Neuronal stem cell (in vitro differentiated cells): ENCODE measurements at regions not wholly inside any gene's neighbourhood (a gene's known extent, or its start where the extent isn't known, plus 50 kb on each side); places are given as distances from the start of the nearest gene placed in this dataset.

Source experiments
- DNase-seq: peaks from one replicate; pipeline ENCODE4 v3.0.0-alpha.2; 2013; ENCODE audit warnings: low spot score
- H2AFZ ChIP-seq: one replicate; pipeline ENCODE4 v1.6.1; 2013; ENCODE audit warnings: mild to moderate bottlenecking, low read length, inconsistent platforms
- H2AK5ac ChIP-seq: 2 replicates; pipeline ENCODE4 v1.6.1; 2013; ENCODE audit warnings: low read depth, mild to moderate bottlenecking, inconsistent platforms, low read length, moderate library complexity, mixed read lengths
- H2BK120ac ChIP-seq: 2 replicates; pipeline ENCODE4 v1.6.1; 2013; ENCODE audit warnings: low read depth, mild to moderate bottlenecking, inconsistent platforms, low read length, moderate library complexity, mixed read lengths
- H2BK12ac ChIP-seq: one replicate; pipeline ENCODE4 v1.6.1; 2013; ENCODE audit warnings: low read length, inconsistent platforms
- H2BK15ac ChIP-seq: 2 replicates; pipeline ENCODE4 v1.6.1; 2013; ENCODE audit warnings: mild to moderate bottlenecking, low read length, inconsistent platforms, mixed read lengths
- H2BK5ac ChIP-seq: one replicate; pipeline ENCODE4 v1.6.1; 2013; ENCODE audit warnings: inconsistent platforms, mild to moderate bottlenecking, low read length, moderate library complexity
- H3K14ac ChIP-seq: one replicate; pipeline ENCODE4 v1.6.1; 2013; ENCODE audit warnings: low read length, inconsistent platforms
- H3K18ac ChIP-seq: 2 replicates; pipeline ENCODE4 v1.6.1; 2013; ENCODE audit warnings: low read length, inconsistent platforms
- H3K23ac ChIP-seq: 2 replicates; pipeline ENCODE4 v1.6.1; 2013; ENCODE audit warnings: low read depth, mild to moderate bottlenecking, mixed read lengths, low read length, inconsistent platforms; ENCODE audit not compliant: poor library complexity
- H3K27ac ChIP-seq: replicated peaks from 3 replicates; pipeline ENCODE4 v1.5.1; 2013; ENCODE audit warnings: low read length, inconsistent platforms
- H3K27me3 ChIP-seq, 3 experiments: 2 replicates each; pipeline ENCODE4 v1.6.1; 2013; ENCODE audit warnings: low read length in 3 of 3, mild to moderate bottlenecking in 2 of 3, inconsistent platforms in 1 of 3, low read depth in 1 of 3, mixed read lengths in 1 of 3, moderate library complexity in 1 of 3; ENCODE audit not compliant: control insufficient read depth in 3 of 3, insufficient read depth in 3 of 3
- H3K36me3 ChIP-seq, 2 donors: replicated peaks in 1 of 2; 2 replicates each; pipeline ENCODE4 v1.6.1; 2013; ENCODE audit warnings: low read length in 2 of 2; ENCODE audit not compliant: control insufficient read depth in 2 of 2, insufficient read depth in 2 of 2
- H3K4ac ChIP-seq: 2 replicates; pipeline ENCODE4 v1.6.1; 2013; ENCODE audit warnings: inconsistent platforms, mild to moderate bottlenecking, low read length, moderate library complexity
- H3K4me1 ChIP-seq, 2 donors: 1 replicate in 1 of 2; 2 replicates in 1 of 2; pipeline ENCODE4 v1.6.1; 2013; ENCODE audit warnings: low read length in 2 of 2, low read depth in 1 of 2; ENCODE audit not compliant: control insufficient read depth in 2 of 2, insufficient read depth in 1 of 2
- H3K4me2 ChIP-seq: one replicate; pipeline ENCODE4 v1.6.1; 2013; ENCODE audit warnings: mild to moderate bottlenecking, low read length, inconsistent platforms; ENCODE audit not compliant: insufficient read depth, poor library complexity, severe bottlenecking
- H3K4me3 ChIP-seq, 2 donors: 2 replicates each; pipeline ENCODE4 v1.5.1; 2013; ENCODE audit warnings: low read length in 2 of 2, mild to moderate bottlenecking in 2 of 2, inconsistent platforms in 1 of 2, moderate library complexity in 1 of 2
- H3K79me1 ChIP-seq: one replicate; pipeline ENCODE4 v1.6.1; 2013; ENCODE audit warnings: low read depth, mild to moderate bottlenecking, inconsistent platforms, low read length, moderate library complexity
- H3K9ac ChIP-seq: one replicate; pipeline ENCODE4 v1.6.1; 2013; ENCODE audit warnings: mild to moderate bottlenecking, low read depth, low read length, inconsistent platforms; ENCODE audit not compliant: poor library complexity
- H3K9me3 ChIP-seq, 2 donors: replicated peaks in 1 of 2; 2 replicates each; pipeline versions ENCODE3 to v1.6.1; 2013; ENCODE audit warnings: low read length in 2 of 2, mild to moderate bottlenecking in 2 of 2, inconsistent platforms in 1 of 2, low read depth in 1 of 2, mixed read lengths in 1 of 2, moderate library complexity in 1 of 2; ENCODE audit not compliant: control insufficient read depth in 2 of 2, insufficient read depth in 1 of 2
- H4K8ac ChIP-seq: one replicate; pipeline ENCODE4 v1.6.1; 2013; ENCODE audit warnings: low read depth, mild to moderate bottlenecking, inconsistent platforms, low read length, moderate library complexity
- H4K91ac ChIP-seq: one replicate; pipeline ENCODE4 v1.6.1; 2013; ENCODE audit warnings: low read length, low read depth, mild to moderate bottlenecking, inconsistent platforms; ENCODE audit not compliant: poor library complexity
- WGBS, 2 donors: extraction: QIAGEN DNeasy Blood & Tissue Kit; methylation state at CpG; one replicate each; pipeline ENCODE4 v1.1.7; 2013; ENCODE audit warnings: missing lambda C conversion rate in 2 of 2, mixed read lengths in 1 of 2; ENCODE audit not compliant: insufficient read length in 2 of 2, insufficient replicate concordance in 1 of 2; ENCODE audit errors: extremely low coverage in 2 of 2; 5-methylcytosine and 5-hydroxymethylcytosine counted together

- Histone ChIP-seq H3K79me1 (no peaks in the 10 kb centered on the region), H3K4me3 (no peak overlapping the region), H3K18ac (no peak overlapping the region), H3K4me2 (no peak overlapping the region), H3K36me3 (no peaks in the 10 kb centered on the region), H3K9me3 (peaks cover 0 to 5% of the 10 kb centered on the region in 2 donors), H3K27ac (no peak overlapping the region), H4K91ac (no peak overlapping the region), H4K8ac (no peak overlapping the region), H2AFZ (no peak overlapping the region), H2BK120ac (no peak overlapping the region), H3K27me3 (no peaks in the 10 kb centered on the region), H2BK15ac (no peak overlapping the region), H3K9ac (no peak overlapping the region), H3K14ac (no peak overlapping the region), H2AK5ac (no peak overlapping the region), H2BK5ac (no peak overlapping the region), H3K4ac (no peak overlapping the region), H3K23ac (no peak overlapping the region), H3K4me1 (no peaks in the 10 kb centered on the region), H2BK12ac (no peak overlapping the region)
- WGBS, 2 donors: no CpG with 5 or more reads among the region's 3 CpGs
- no peak for DNase-seq
Observed at GRCh38 chr14:43116341-43116740, 1390.7 kb downstream of the FSCB start.

DNA sequence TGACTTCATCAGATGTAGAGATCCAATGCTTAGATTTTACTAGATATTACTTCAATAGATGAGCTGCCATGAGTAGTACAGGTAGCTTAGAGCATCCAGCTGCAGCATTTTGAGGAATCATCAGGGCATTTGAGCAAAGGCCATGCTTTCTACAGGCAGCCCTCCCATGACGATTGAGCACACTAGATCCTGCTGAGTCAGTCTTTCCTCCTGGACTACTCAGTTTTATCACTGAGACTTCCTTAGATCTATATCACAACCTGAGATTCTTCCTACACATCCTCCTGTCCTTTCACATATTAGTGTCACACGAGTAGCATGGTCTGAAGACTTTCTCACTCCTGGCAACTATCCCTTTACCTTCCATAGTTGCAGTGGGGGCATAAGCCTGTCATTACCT is 1401.8 kb downstream of the FSCB start:
- no peak overlapping the region for H3K9ac ChIP-seq
- no peaks in the 10 kb centered on the region for H3K36me3 ChIP-seq
- no peak overlapping the region for H3K4me3 ChIP-seq
- no peaks in the 10 kb centered on the region for H3K27me3 ChIP-seq
- no peak overlapping the region for H2AFZ ChIP-seq
- no peak overlapping the region for H4K8ac ChIP-seq
- H3K9me3 ChIP-seq: no peaks in the 10 kb centered on the region
- H3K27ac ChIP-seq: no peak overlapping the region
- no peaks in the 10 kb centered on the region for H3K4me1 ChIP-seq
- H2AK5ac ChIP-seq: no peak overlapping the region
- H2BK12ac ChIP-seq: no peak overlapping the region
- H3K4me2 ChIP-seq: no peak overlapping the region
- H3K79me1 ChIP-seq: no peaks in the 10 kb centered on the region
- no peak overlapping the region for H2BK120ac ChIP-seq
- no peak overlapping the region for H3K14ac ChIP-seq
- no peak overlapping the region for H3K18ac ChIP-seq
- no peak for DNase-seq
- no peak overlapping the region for H2BK5ac ChIP-seq
- H2BK15ac ChIP-seq: no peak overlapping the region
- no CpG with 5 or more reads among the region's 2 CpGs for WGBS, 2 donors
- no peak overlapping the region for H4K91ac ChIP-seq
- H3K4ac ChIP-seq: no peak overlapping the region
- no peak overlapping the region for H3K23ac ChIP-seq

GRCh38 chr14:43090380-43090779 is 1416.7 kb downstream of the FSCB start:
- no peaks in the 10 kb centered on the region for H3K9me3 ChIP-seq
- H2AK5ac ChIP-seq: no peak overlapping the region
- H2BK15ac ChIP-seq: no peak overlapping the region
- H3K27me3 ChIP-seq: no peaks in the 10 kb centered on the region
- H4K91ac ChIP-seq: no peak overlapping the region
- WGBS, 2 donors: no CpG with 5 or more reads among the region's 1 CpG
- DNase-seq: no peak
- no peak overlapping the region for H2BK5ac ChIP-seq
- no peak overlapping the region for H3K27ac ChIP-seq
- H4K8ac ChIP-seq: no peak overlapping the region
- no peaks in the 10 kb centered on the region for H3K4me1 ChIP-seq
- H2BK120ac ChIP-seq: no peak overlapping the region
- no peak overlapping the region for H3K4me3 ChIP-seq
- no peak overlapping the region for H3K23ac ChIP-seq
- no peaks in the 10 kb centered on the region for H3K36me3 ChIP-seq
- no peak overlapping the region for H3K18ac ChIP-seq
- H2BK12ac ChIP-seq: no peak overlapping the region
- H2AFZ ChIP-seq: no peak overlapping the region
- H3K4me2 ChIP-seq: no peak overlapping the region
- H3K14ac ChIP-seq: no peak overlapping the region
- no peak overlapping the region for H3K4ac ChIP-seq
- H3K79me1 ChIP-seq: no peaks in the 10 kb centered on the region
- no peak overlapping the region for H3K9ac ChIP-seq

DNA sequence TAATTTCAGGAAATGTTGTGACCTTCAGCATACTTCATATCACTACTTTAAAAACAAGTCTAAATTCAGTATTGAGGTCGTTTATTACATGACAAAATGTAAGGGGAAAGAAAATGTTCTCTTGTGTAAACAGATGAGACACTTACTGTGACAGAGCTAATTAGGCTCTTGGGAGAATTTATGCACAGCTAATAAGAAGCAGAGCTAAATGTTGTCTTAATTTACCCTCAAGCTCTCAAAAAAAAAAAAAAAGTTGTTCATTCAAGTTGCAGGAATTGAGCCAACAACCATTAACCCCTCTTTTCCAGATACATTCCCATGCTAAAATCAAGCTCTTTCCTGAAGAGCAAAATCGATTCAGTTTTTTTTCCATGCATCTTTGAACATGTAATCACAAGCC is 1419.4 kb downstream of the FSCB start:
- Histone ChIP-seq H4K91ac (no peak overlapping the region), H4K8ac (no peak overlapping the region), H2BK12ac (no peak overlapping the region), H3K36me3 (no peaks in the 10 kb centered on the region), H3K27me3 (no peaks in the 10 kb centered on the region), H2BK120ac (no peak overlapping the region), H2BK5ac (no peak overlapping the region), H2AFZ (no peak overlapping the region), H3K4me2 (no peak overlapping the region), H3K27ac (no peak overlapping the region), H3K9ac (no peak overlapping the region), H3K23ac (no peak overlapping the region), H2BK15ac (no peak overlapping the region), H3K4me3 (no peak overlapping the region), H3K4me1 (no peaks in the 10 kb centered on the region), H3K4ac (no peak overlapping the region), H3K79me1 (no peaks in the 10 kb centered on the region), H3K18ac (no peak overlapping the region), H3K14ac (no peak overlapping the region), H2AK5ac (no peak overlapping the region), H3K9me3 (no peaks in the 10 kb centered on the region)
- WGBS, 2 donors: no CpG with 5 or more reads among the region's 2 CpGs
- DNase-seq: no peak
